KMS-11 (cell line): ENCODE measurements at regions not wholly inside any gene's neighbourhood (a gene's known extent, or its start where the extent isn't known, plus 50 kb on each side); places are given as distances from the start of the nearest gene placed in this dataset.
"Not testable (repeated sequence)": the region's sequence is repeated elsewhere in the genome, so short reads cannot be mapped to it uniquely, and the experiment has no call there.

ENCODE experiments used
- H2AFZ ChIP-seq: fragments of 200-600 bp; sonication (generic); 2 replicates; pipeline ENCODE4 v1.6.1; 2016; ENCODE audit warnings: antibody characterized with exemption, mixed run types, low read depth
- H3K27ac ChIP-seq: fragments of 200-600 bp; sonication (generic); 2 replicates; pipeline ENCODE4 v1.6.1; 2016; ENCODE audit warnings: mild to moderate bottlenecking, mixed run types
- H3K27me3 ChIP-seq: fragments of 200-600 bp; sonication (generic); 2 replicates; pipeline ENCODE4 v1.6.1; 2017; ENCODE audit warnings: mild to moderate bottlenecking, low read depth, mixed run types, moderate library complexity; ENCODE audit not compliant: insufficient read depth
- H3K36me3 ChIP-seq: fragments of 200-600 bp; sonication (generic); 2 replicates; pipeline ENCODE4 v1.6.1; 2017; ENCODE audit warnings: mild to moderate bottlenecking, mixed run types; ENCODE audit not compliant: insufficient read depth
- H3K4me1 ChIP-seq: fragments of 200-600 bp; sonication (generic); 2 replicates; pipeline ENCODE4 v1.6.1; 2016; ENCODE audit warnings: mild to moderate bottlenecking, low read depth, mixed run types; ENCODE audit not compliant: poor library complexity, severe bottlenecking
- H3K4me2 ChIP-seq: fragments of 200-600 bp; sonication (generic); 2 replicates; pipeline ENCODE4 v1.7.0; 2016; ENCODE audit warnings: mild to moderate bottlenecking, mixed run types
- H3K4me3 ChIP-seq: fragments of 200-600 bp; sonication (generic); IDR thresholded peaks from 2 replicates; pipeline ENCODE4 v1.6.1; 2017; ENCODE audit warnings: low read depth, low read length, mixed read lengths; ENCODE audit not compliant: insufficient read depth
- H3K79me2 ChIP-seq: fragments of 200-600 bp; sonication (generic); 2 replicates; pipeline ENCODE4 v1.6.1; 2016; ENCODE audit warnings: low read depth, mixed run types; ENCODE audit not compliant: insufficient read depth
- H3K9ac ChIP-seq: fragments of 200-600 bp; sonication (generic); 2 replicates; pipeline ENCODE4 v1.6.1; 2016; ENCODE audit warnings: mild to moderate bottlenecking, mixed run types
- H4K20me1 ChIP-seq: fragments of 200-600 bp; sonication (generic); 2 replicates; pipeline ENCODE4 v1.6.1; 2016; ENCODE audit warnings: mild to moderate bottlenecking, mixed run types; ENCODE audit not compliant: insufficient read depth
- CTCF ChIP-seq: fragments of 200-600 bp; sonication (generic); conservative IDR thresholded peaks from 2 replicates; pipeline ENCODE4 v1.6.1; 2017; ENCODE audit warnings: low read depth, mild to moderate bottlenecking, antibody characterized with exemption, low read length, moderate library complexity, mixed read lengths

DNA sequence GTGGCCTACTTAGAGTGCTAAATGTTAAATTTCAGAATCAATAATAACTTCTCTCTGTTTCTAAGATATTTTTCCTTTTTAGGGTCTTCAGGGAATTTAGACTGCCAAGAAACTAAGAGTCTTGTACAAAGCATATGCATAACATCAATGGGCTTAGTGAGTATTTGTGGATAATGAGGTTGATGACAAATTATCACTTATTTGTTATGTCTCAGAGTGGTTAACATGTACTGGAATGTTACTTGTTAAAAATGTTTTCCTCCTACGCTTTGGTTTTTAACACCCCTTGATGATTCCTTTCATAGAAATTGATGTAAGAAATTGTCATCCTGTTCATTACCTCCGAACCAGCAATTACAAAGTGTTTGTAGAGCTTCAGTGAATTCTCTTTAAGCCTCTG lies 144.3 kb downstream of the MRPS30 start:
- Histone ChIP-seq H3K36me3 (no peaks in the 10 kb centered on the region), H3K9ac (no peak overlapping the region), H3K4me1 (no peaks in the 10 kb centered on the region), H4K20me1 (no peaks in the 10 kb centered on the region), H3K27me3 (no peaks in the 10 kb centered on the region), H3K27ac (no peak overlapping the region), H2AFZ (no peak overlapping the region), H3K79me2 (no peaks in the 10 kb centered on the region), H3K4me2 (no peak overlapping the region), H3K4me3 (no peak overlapping the region)
- no peak for TF ChIP-seq CTCF

DNA sequence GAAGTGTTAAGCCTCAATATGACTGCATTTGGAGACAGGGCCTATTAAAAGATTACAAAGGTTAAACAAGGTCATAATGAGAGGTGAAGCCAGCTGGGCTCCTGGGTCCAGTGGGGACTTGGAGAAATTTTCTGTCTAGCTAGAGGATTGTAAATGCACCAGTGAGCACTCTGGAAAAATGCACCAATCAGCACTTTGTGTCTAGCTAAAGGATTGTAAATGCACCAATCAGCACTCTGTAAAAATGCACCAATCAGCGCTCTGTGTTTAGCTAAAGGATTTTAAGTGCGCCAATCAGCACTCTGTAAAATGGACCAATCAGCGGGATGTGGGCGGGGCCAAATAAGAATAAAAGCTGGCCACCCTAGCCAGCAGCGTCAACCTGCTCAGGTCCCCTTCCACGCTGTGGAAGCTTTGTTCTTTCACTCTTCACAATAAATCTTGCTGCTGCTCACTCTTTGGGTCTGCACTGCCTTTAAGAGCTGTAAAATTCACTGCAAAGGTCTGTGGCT lies 150.3 kb downstream of the MRPS30 start:
- H3K36me3 ChIP-seq, H3K27me3 ChIP-seq, H3K79me2 ChIP-seq, H2AFZ ChIP-seq, H3K4me2 ChIP-seq, H4K20me1 ChIP-seq, H3K4me1 ChIP-seq, H3K9ac ChIP-seq, H3K4me3 ChIP-seq, H3K27ac ChIP-seq: not testable (repeated sequence)

- Histone ChIP-seq H3K4me2 (no peak overlapping the region), H3K4me3 (no peak overlapping the region), H3K4me1 (peaks cover 2% of the 10 kb centered on the region), H2AFZ (no peak overlapping the region), H3K9ac (no peak overlapping the region), H3K79me2 (no peaks in the 10 kb centered on the region), H4K20me1 (no peaks in the 10 kb centered on the region), H3K27me3 (no peaks in the 10 kb centered on the region), H3K36me3 (no peaks in the 10 kb centered on the region), H3K27ac (no peak overlapping the region)
- TF ChIP-seq CTCF: no peak
Measured at GRCh38 chr5:44969825-44970224, 161.1 kb downstream of the MRPS30 start.

DNA sequence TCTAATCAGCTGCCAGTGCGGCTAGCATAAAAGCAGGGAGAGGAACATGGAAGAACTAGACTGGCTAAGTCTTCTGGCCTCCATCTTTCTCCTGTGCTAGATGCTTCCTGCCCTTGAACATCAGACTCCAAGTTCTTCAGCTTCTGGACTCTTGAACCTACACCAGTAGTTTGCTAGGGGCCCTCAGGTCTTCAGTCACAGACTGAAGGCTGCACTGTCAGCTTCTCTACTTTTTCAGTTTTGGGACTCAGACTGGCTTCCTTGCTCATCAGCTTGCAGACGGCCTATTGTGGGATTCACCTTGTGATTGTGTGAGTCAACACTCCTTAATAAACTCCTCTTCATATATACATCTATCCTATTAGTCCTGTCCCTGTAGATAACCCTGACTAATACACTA lies 162.2 kb downstream of the MRPS30 start:
- not testable (repeated sequence) for H3K4me3 ChIP-seq, H2AFZ ChIP-seq, H3K36me3 ChIP-seq, H4K20me1 ChIP-seq, H3K9ac ChIP-seq, H3K27ac ChIP-seq, H3K79me2 ChIP-seq, H3K27me3 ChIP-seq, H3K4me2 ChIP-seq, H3K4me1 ChIP-seq

GRCh38 chr5:44974813-44975212 lies 166.1 kb downstream of the MRPS30 start:
- H3K27ac ChIP-seq: no peak overlapping the region
- H4K20me1 ChIP-seq: no peaks in the 10 kb centered on the region
- no peaks in the 10 kb centered on the region for H3K27me3 ChIP-seq
- no peaks in the 10 kb centered on the region for H3K36me3 ChIP-seq
- no peaks in the 10 kb centered on the region for H3K79me2 ChIP-seq
- H3K9ac ChIP-seq: no peak overlapping the region
- H2AFZ ChIP-seq: no peak overlapping the region
- no peak overlapping the region for H3K4me2 ChIP-seq
- no peak for TF ChIP-seq CTCF
- H3K4me3 ChIP-seq: no peak overlapping the region
- no peaks in the 10 kb centered on the region for H3K4me1 ChIP-seq
